SU-DHL-6 (cell line): ENCODE measurements at regions not wholly inside any gene's neighbourhood (a gene's known extent, or its start where the extent isn't known, plus 50 kb on each side); places are given as distances from the start of the nearest gene placed in this dataset.

ENCODE experiments used
- H2AFZ ChIP-seq: fragments of 200-600 bp; sonication (generic); 2 replicates; pipeline ENCODE4 v1.6.1; 2014; ENCODE audit warnings: low read depth, mild to moderate bottlenecking, moderate library complexity, mixed read lengths, antibody characterized with exemption, low read length; ENCODE audit not compliant: severe bottlenecking
- H3F3A ChIP-seq: fragments of 200-600 bp; shearing (Covaris generic); 2 replicates; pipeline ENCODE4 v1.6.0; 2016; ENCODE audit warnings: antibody characterized with exemption, mild to moderate bottlenecking; ENCODE audit not compliant: insufficient read depth
- H3K27ac ChIP-seq: fragments of 200-600 bp; sonication (generic); 2 replicates; pipeline ENCODE4 v1.5.1; 2016; ENCODE audit warnings: low read depth, mild to moderate bottlenecking, low read length, moderate library complexity, mixed read lengths
- H3K27me3 ChIP-seq: fragments of 200-600 bp; sonication (generic), shearing (Covaris generic); 2 replicates; pipeline ENCODE4 v1.6.0; 2014; ENCODE audit warnings: mild to moderate bottlenecking, low read length
- H3K36me3 ChIP-seq: fragments of 200-600 bp; sonication (generic); 2 replicates; pipeline ENCODE4 v1.6.1; 2014; ENCODE audit warnings: mild to moderate bottlenecking, low read length, mixed read lengths
- H3K4me2 ChIP-seq: fragments of 300-600, 200-600 bp; shearing (Covaris generic), sonication (generic); 2 replicates; pipeline ENCODE4 v1.6.0; 2014; ENCODE audit warnings: low read length, low read depth, mild to moderate bottlenecking; ENCODE audit not compliant: poor library complexity, severe bottlenecking
- H3K4me3 ChIP-seq: fragments of 200-600 bp; sonication (generic); 2 replicates; pipeline ENCODE4 v1.5.1; 2014; ENCODE audit warnings: antibody characterized with exemption, low read length, mild to moderate bottlenecking, mixed read lengths; ENCODE audit not compliant: insufficient read depth, poor library complexity, severe bottlenecking
- H3K79me2 ChIP-seq: fragments of 200-600 bp; sonication (generic); 2 replicates; pipeline ENCODE4 v1.6.1; 2014; ENCODE audit warnings: mild to moderate bottlenecking, low read length, moderate library complexity; ENCODE audit not compliant: insufficient read depth
- H3K9ac ChIP-seq: fragments of 200-600 bp; sonication (generic); 2 replicates; pipeline ENCODE4 v1.7.0; 2014; ENCODE audit warnings: mild to moderate bottlenecking, low read length
- H3K9me2 ChIP-seq: fragments of 200-600 bp; sonication (generic); replicated peaks from 2 replicates; pipeline ENCODE4 v1.6.1; 2014; ENCODE audit warnings: low read length; ENCODE audit not compliant: insufficient read depth
- H3K9me3 ChIP-seq: fragments of 200-600 bp; sonication (generic); 2 replicates; pipeline ENCODE4 v1.6.1; 2014; ENCODE audit warnings: low read length, mixed read lengths; ENCODE audit not compliant: insufficient read depth
- H4K20me1 ChIP-seq: fragments of 200-600 bp; sonication (generic); 2 replicates; pipeline ENCODE4 v1.6.1; 2014; ENCODE audit warnings: low read depth, mild to moderate bottlenecking, antibody characterized with exemption, low read length, moderate library complexity, mixed read lengths
- CTCF ChIP-seq: fragments of 200-600 bp; sonication (generic); IDR thresholded peaks from one replicate; pipeline ENCODE4 v1.5.1; 2017; ENCODE audit warnings: antibody characterized with exemption, mild to moderate bottlenecking, low read length, moderate library complexity; ENCODE audit not compliant: insufficient read depth, poor library complexity, severe bottlenecking
- EZH2phosphoT487 ChIP-seq: fragments of 200-600 bp; sonication (generic), shearing (Covaris generic); conservative IDR thresholded peaks from 2 replicates; pipeline ENCODE4 v1.6.1; 2018; ENCODE audit warnings: mild to moderate bottlenecking, antibody characterized with exemption, low read length, moderate library complexity, mixed read lengths

- Histone ChIP-seq H2AFZ (no peak overlapping the region), H3F3A (no peaks in the 10 kb centered on the region), H4K20me1 (no peaks in the 10 kb centered on the region), H3K9me2 (no peaks in the 10 kb centered on the region), H3K4me3 (no peak overlapping the region), H3K4me2 (no peak overlapping the region), H3K27me3 (no peaks in the 10 kb centered on the region), H3K36me3 (no peaks in the 10 kb centered on the region), H3K79me2 (no peaks in the 10 kb centered on the region), H3K27ac (no peak overlapping the region), H3K9ac (no peak overlapping the region), H3K9me3 (no peaks in the 10 kb centered on the region)
- no peak for TF ChIP-seq CTCF
- TF ChIP-seq EZH2phosphoT487 = no peak
Observed at GRCh38 chr2:43008388-43008787, 216.0 kb upstream of the HAAO start.

GRCh38 chr2:43007901-43008300 is 215.5 kb upstream of the HAAO start:
- TF ChIP-seq CTCF = no peak
- no peak for TF ChIP-seq EZH2phosphoT487

DNA sequence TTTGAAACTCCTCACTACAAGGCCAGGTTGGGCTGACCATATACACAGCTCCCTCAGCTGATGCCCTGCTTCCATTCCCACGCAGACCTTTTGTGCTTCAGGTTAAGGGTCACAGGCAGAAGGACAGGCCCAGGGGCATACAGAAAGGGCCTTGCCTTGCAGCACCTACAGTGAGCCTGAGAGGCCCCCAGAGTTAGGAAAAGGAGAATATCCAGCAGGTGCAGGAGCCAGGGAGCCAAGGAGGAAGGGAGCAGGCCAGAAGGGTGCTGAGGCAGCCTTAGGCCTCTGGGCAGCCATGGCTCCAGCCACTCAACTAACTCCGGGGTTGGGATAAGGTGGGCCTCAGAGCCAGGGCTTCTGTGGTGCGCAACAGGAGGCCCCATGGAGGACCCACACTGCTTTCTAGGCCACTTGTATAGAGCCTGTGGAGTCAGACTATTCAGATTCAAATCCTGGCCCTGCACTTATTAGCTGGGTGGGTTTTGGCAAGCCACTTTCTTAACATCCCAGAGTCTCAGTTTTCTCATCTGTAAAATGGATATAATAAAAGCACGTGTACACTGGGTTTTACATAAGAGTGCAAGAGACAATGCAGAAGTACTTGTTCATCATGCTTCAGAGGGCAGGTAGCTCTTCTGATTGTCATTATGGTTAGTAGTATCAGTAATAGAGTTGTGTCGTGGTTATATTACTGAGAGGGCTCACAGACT is 214.6 kb upstream of the HAAO start:
- H3K9me2 ChIP-seq = no peaks in the 10 kb centered on the region
- no peaks in the 10 kb centered on the region for H3K36me3 ChIP-seq
- H3K4me3 ChIP-seq = no peak overlapping the region
- no peaks in the 10 kb centered on the region for H3F3A ChIP-seq
- TF ChIP-seq CTCF = no peak
- no peak for TF ChIP-seq EZH2phosphoT487
- H3K4me2 ChIP-seq = no peak overlapping the region
- H2AFZ ChIP-seq = no peak overlapping the region
- no peaks in the 10 kb centered on the region for H3K27me3 ChIP-seq
- H3K9ac ChIP-seq = no peak overlapping the region
- H4K20me1 ChIP-seq = no peaks in the 10 kb centered on the region
- no peaks in the 10 kb centered on the region for H3K9me3 ChIP-seq
- H3K79me2 ChIP-seq = no peaks in the 10 kb centered on the region
- H3K27ac ChIP-seq = no peak overlapping the region

More at GRCh38 chr2:43007901-43008300, 215.5 kb upstream of the HAAO start:
- no peaks in the 10 kb centered on the region for H3F3A ChIP-seq
- no peak overlapping the region for H3K27ac ChIP-seq
- H3K9ac ChIP-seq = no peak overlapping the region
- no peaks in the 10 kb centered on the region for H3K79me2 ChIP-seq
- H2AFZ ChIP-seq = no peak overlapping the region
- H3K9me3 ChIP-seq = no peaks in the 10 kb centered on the region
- H3K9me2 ChIP-seq = no peaks in the 10 kb centered on the region
- H3K4me2 ChIP-seq = no peak overlapping the region
- no peak overlapping the region for H3K4me3 ChIP-seq
- H3K36me3 ChIP-seq = no peaks in the 10 kb centered on the region
- H4K20me1 ChIP-seq = no peaks in the 10 kb centered on the region
- H3K27me3 ChIP-seq = no peaks in the 10 kb centered on the region
